OCI-LY1 (cell line): ENCODE measurements at regions not wholly inside any gene's neighbourhood (a gene's known extent, or its start where the extent isn't known, plus 50 kb on each side); places are given as distances from the start of the nearest gene placed in this dataset.

Source experiments
- H2AFZ ChIP-seq: fragments of 200-600 bp; sonication (generic), shearing (Covaris generic); 2 replicates; pipeline ENCODE4 v1.6.0; 2014; ENCODE audit warnings: antibody characterized with exemption, mild to moderate bottlenecking, low read length
- H3F3A ChIP-seq: fragments of 200-600 bp; sonication (generic), shearing (Covaris generic); 2 replicates; pipeline ENCODE4 v1.6.0; 2014; ENCODE audit warnings: mild to moderate bottlenecking, antibody characterized with exemption, low read length, moderate library complexity; ENCODE audit not compliant: insufficient read depth
- H3K27ac ChIP-seq: fragments of 200-600 bp; sonication (generic); 2 replicates; pipeline ENCODE4 v1.5.1; 2014; ENCODE audit warnings: low read length, mixed run types, mild to moderate bottlenecking, low read depth; ENCODE audit not compliant: poor library complexity, severe bottlenecking
- H3K27me3 ChIP-seq: fragments of 200-600 bp; sonication (generic); 2 replicates; pipeline ENCODE4 v1.6.0; 2014; ENCODE audit warnings: antibody characterized with exemption, mild to moderate bottlenecking, low read length, moderate library complexity; ENCODE audit not compliant: insufficient read depth
- H3K36me3 ChIP-seq: fragments of 200-600 bp; sonication (generic); 2 replicates; pipeline ENCODE4 v1.6.1; 2014; ENCODE audit warnings: mild to moderate bottlenecking, antibody characterized with exemption, low read length, moderate library complexity, mixed read lengths; ENCODE audit not compliant: insufficient read depth
- H3K4me1 ChIP-seq: fragments of 200-600 bp; sonication (generic); 2 replicates; pipeline ENCODE4 v1.5.1; 2014; ENCODE audit warnings: mild to moderate bottlenecking, low read length, moderate library complexity; ENCODE audit not compliant: insufficient read depth, severe bottlenecking
- H3K4me2 ChIP-seq: fragments of 200-600 bp; sonication (generic), shearing (Covaris generic); 2 replicates; pipeline ENCODE4 v1.6.1; 2014; ENCODE audit warnings: low read length
- H3K4me3 ChIP-seq: fragments of 200-600 bp; sonication (generic); 2 replicates; pipeline ENCODE4 v1.5.1; 2014; ENCODE audit warnings: low read length, low read depth, mild to moderate bottlenecking, mixed read lengths; ENCODE audit not compliant: poor library complexity, severe bottlenecking
- H3K79me2 ChIP-seq: fragments of 200-600 bp; shearing (Covaris generic); 2 replicates; pipeline ENCODE4 v1.6.1; 2016; ENCODE audit warnings: mixed run types, low read length, mixed read lengths; ENCODE audit not compliant: insufficient read depth
- H3K9ac ChIP-seq: fragments of 200-600 bp; sonication (generic), shearing (Covaris generic); 2 replicates; pipeline ENCODE4 v1.6.1; 2014; ENCODE audit warnings: mild to moderate bottlenecking, low read length, mixed read lengths
- H3K9me2 ChIP-seq: fragments of 200-600 bp; sonication (generic), shearing (Covaris generic); 2 replicates; pipeline ENCODE4 v1.6.1; 2014; ENCODE audit warnings: low read depth, mild to moderate bottlenecking, low read length, mixed read lengths
- H3K9me3 ChIP-seq: fragments of 200-600 bp; shearing (Covaris generic); 2 replicates; pipeline ENCODE4 v1.6.1; 2014; ENCODE audit warnings: low read length, mixed read lengths
- H4K20me1 ChIP-seq: fragments of 200-600 bp; sonication (generic), shearing (Covaris generic); 2 replicates; pipeline ENCODE4 v1.6.0; 2016; ENCODE audit warnings: mild to moderate bottlenecking, low read length; ENCODE audit not compliant: insufficient read depth
- CTCF ChIP-seq: fragments of 200-600 bp; sonication (generic), shearing (Covaris generic); IDR thresholded peaks from 2 replicates; pipeline ENCODE4 v1.5.1; 2017; ENCODE audit warnings: mild to moderate bottlenecking, antibody characterized with exemption, low read length, moderate library complexity, mixed read lengths
- EZH2 ChIP-seq: fragments of 200-600 bp; sonication (generic), shearing (Covaris generic); IDR thresholded peaks from 2 replicates; pipeline ENCODE4 v1.8.0; 2017; ENCODE audit warnings: borderline replicate concordance, mixed run types, mild to moderate bottlenecking, antibody characterized with exemption, low read length, moderate library complexity, mixed read lengths

- no peaks in the 10 kb centered on the region for H3K9me2 ChIP-seq
- H3K9me3 ChIP-seq, result no peaks in the 10 kb centered on the region
- no peak overlapping the region for H3K9ac ChIP-seq
- H3K27ac ChIP-seq, result no peak overlapping the region
- no peaks in the 10 kb centered on the region for H3F3A ChIP-seq
- H4K20me1 ChIP-seq, result no peaks in the 10 kb centered on the region
- no peaks in the 10 kb centered on the region for H3K4me1 ChIP-seq
- H3K4me3 ChIP-seq, result no peak overlapping the region
- H2AFZ ChIP-seq, result no peak overlapping the region
- no peaks in the 10 kb centered on the region for H3K36me3 ChIP-seq
- no peak for TF ChIP-seq EZH2
- TF ChIP-seq CTCF, result no peak
- H3K27me3 ChIP-seq, result no peaks in the 10 kb centered on the region
- no peaks in the 10 kb centered on the region for H3K79me2 ChIP-seq
- no peak overlapping the region for H3K4me2 ChIP-seq
Observed at GRCh38 chr5:13533833-13534232, 410.7 kb downstream of the DNAH5 start.

- Histone ChIP-seq H3K9ac (no peak overlapping the region), H3K4me2 (no peak overlapping the region), H3K79me2 (no peaks in the 10 kb centered on the region), H3K9me3 (no peaks in the 10 kb centered on the region), H3K4me3 (no peak overlapping the region), H3K36me3 (no peaks in the 10 kb centered on the region), H3K4me1 (no peaks in the 10 kb centered on the region), H3K27ac (no peak overlapping the region), H2AFZ (no peak overlapping the region), H3K9me2 (no peaks in the 10 kb centered on the region), H3F3A (no peaks in the 10 kb centered on the region), H3K27me3 (no peaks in the 10 kb centered on the region), H4K20me1 (no peaks in the 10 kb centered on the region)
- TF ChIP-seq EZH2, result no peak
- TF ChIP-seq CTCF, result no peak
Observed at GRCh38 chr5:13529300-13529699, 415.2 kb downstream of the DNAH5 start.

- no peaks in the 10 kb centered on the region for H3F3A ChIP-seq
- H3K4me1 ChIP-seq, result no peaks in the 10 kb centered on the region
- TF ChIP-seq CTCF, result no peak
- TF ChIP-seq EZH2, result no peak
- H3K4me3 ChIP-seq, result no peak overlapping the region
- H3K27me3 ChIP-seq, result no peaks in the 10 kb centered on the region
- H3K36me3 ChIP-seq, result no peaks in the 10 kb centered on the region
- no peak overlapping the region for H3K4me2 ChIP-seq
- H3K9ac ChIP-seq, result no peak overlapping the region
- H3K27ac ChIP-seq, result no peak overlapping the region
- no peaks in the 10 kb centered on the region for H4K20me1 ChIP-seq
- no peaks in the 10 kb centered on the region for H3K9me3 ChIP-seq
- no peaks in the 10 kb centered on the region for H3K9me2 ChIP-seq
- no peaks in the 10 kb centered on the region for H3K79me2 ChIP-seq
- no peak overlapping the region for H2AFZ ChIP-seq
Observed at GRCh38 chr5:13524936-13525335, 419.6 kb downstream of the DNAH5 start.
